Tibial nerve (tissue), 4 donors: ENCODE measurements at regions not wholly inside any gene's neighbourhood (a gene's known extent, or its start where the extent isn't known, plus 50 kb on each side); places are given as distances from the start of the nearest gene placed in this dataset.

Source experiments
- DNase-seq, 2 donors: peaks; one replicate each; pipeline ENCODE4 v3.0.0-alpha.2; 2019; ENCODE audit warnings: low spot score in 2 of 2
- H3K27ac ChIP-seq, 4 donors: fragments of 200-600 bp; sonication (generic) in 3 of 4; one replicate each; pipeline ENCODE4 v1.5.1; 2017 to 2019; ENCODE audit warnings: mild to moderate bottlenecking in 1 of 4
- H3K27me3 ChIP-seq, 2 donors: fragments of 200-600 bp; sonication (generic) in 1 of 2; one replicate each; pipeline versions ENCODE4 v1.5.1 to v1.6.0; 2017 to 2019
- H3K36me3 ChIP-seq, 3 donors: fragments of 200-600 bp; sonication (generic); one replicate each; pipeline ENCODE4 v1.5.1; 2018 to 2019
- H3K4me1 ChIP-seq, 4 donors: fragments of 200-600 bp; sonication (generic) in 3 of 4; one replicate each; pipeline ENCODE4 v1.5.1; 2017 to 2019
- H3K4me3 ChIP-seq, 4 donors: fragments of 200-600 bp; sonication (generic) in 3 of 4; one replicate each; pipeline ENCODE4 v1.5.1; 2017 to 2019; ENCODE audit warnings: mild to moderate bottlenecking in 1 of 4, moderate library complexity in 1 of 4
- H3K9me3 ChIP-seq, 4 donors: fragments of 200-600 bp; sonication (generic) in 3 of 4; one replicate each; pipeline ENCODE4 v1.5.1; 2017 to 2019
- EP300 ChIP-seq, 2 donors: sonication (generic); formaldehyde crosslinking; IDR thresholded peaks; one replicate each; pipeline ENCODE4 v1.6.1; 2017; ENCODE audit warnings: antibody characterized with exemption in 2 of 2, mild to moderate bottlenecking in 1 of 2
- POLR2A ChIP-seq, 2 donors: fragments of 450-650 bp; IDR thresholded peaks; one replicate each; pipeline ENCODE4 v1.6.1; 2017; ENCODE audit warnings: antibody characterized with exemption in 2 of 2, mild to moderate bottlenecking in 2 of 2, moderate library complexity in 2 of 2
- WGBS, 2 donors: methylation state at CpG; one replicate each; pipeline ENCODE4 v1.1.5; 2018; 5-methylcytosine and 5-hydroxymethylcytosine counted together
- TF ChIP-seq, protein P1 (sequence below), 5 experiments: fragments of 200-600 bp in 3 of 5; fragments of 450-650 bp in 2 of 5; sonication (generic) in 3 of 5; IDR thresholded peaks; one replicate each; pipeline ENCODE4 v1.5.1; 2016 to 2019; ENCODE audit warnings: antibody characterized with exemption in 5 of 5, mild to moderate bottlenecking in 3 of 5, moderate library complexity in 2 of 5

DNA sequence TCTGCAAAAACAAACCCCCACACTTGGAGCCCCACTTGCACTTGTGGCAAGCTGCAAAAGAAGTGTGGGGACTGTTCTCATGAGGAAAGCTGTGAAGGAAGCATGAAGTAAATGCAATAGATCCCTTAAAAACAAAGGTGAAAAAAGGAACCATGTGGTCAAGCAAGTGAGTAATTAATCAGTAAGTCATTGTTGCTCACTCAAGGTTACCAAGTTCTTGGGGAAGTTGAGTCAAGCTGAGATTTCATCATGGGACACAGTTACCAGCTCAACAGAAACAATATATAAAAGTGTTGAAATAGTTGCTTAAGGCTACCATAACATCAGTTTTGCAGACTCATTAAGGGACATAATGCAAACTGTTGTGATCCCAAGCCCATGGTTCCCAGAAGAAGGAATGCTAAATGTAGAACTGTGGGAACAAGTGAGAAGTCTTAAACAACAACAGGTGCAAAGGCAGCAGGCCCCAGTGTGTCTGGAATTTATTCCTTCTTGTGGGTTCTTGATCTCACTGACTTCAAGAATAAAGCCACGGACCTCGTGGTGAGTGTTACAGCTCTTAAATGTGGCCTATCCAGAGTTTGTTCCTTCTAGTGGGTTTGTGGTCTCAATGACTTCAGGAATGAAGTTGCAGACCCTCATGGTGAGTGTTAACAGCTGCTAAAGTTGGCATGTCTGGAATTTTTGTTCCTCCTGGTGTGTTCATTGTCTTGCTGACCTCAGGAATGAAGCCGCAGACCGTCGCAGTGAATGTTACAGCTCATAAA is 336.3 kb upstream of the RBMY1B start:
- 95% methylated on average over 5 of the region's 5 CpGs; no CpG with 5 or more reads in 1 of the 2 donors for WGBS, 2 donors
- H3K36me3 ChIP-seq, result no peaks in the 10 kb centered on the region
- no peak for TF ChIP-seq EP300 (IDR thresholded peaks at IDR 0.05)
- TF ChIP-seq, protein P1, sequence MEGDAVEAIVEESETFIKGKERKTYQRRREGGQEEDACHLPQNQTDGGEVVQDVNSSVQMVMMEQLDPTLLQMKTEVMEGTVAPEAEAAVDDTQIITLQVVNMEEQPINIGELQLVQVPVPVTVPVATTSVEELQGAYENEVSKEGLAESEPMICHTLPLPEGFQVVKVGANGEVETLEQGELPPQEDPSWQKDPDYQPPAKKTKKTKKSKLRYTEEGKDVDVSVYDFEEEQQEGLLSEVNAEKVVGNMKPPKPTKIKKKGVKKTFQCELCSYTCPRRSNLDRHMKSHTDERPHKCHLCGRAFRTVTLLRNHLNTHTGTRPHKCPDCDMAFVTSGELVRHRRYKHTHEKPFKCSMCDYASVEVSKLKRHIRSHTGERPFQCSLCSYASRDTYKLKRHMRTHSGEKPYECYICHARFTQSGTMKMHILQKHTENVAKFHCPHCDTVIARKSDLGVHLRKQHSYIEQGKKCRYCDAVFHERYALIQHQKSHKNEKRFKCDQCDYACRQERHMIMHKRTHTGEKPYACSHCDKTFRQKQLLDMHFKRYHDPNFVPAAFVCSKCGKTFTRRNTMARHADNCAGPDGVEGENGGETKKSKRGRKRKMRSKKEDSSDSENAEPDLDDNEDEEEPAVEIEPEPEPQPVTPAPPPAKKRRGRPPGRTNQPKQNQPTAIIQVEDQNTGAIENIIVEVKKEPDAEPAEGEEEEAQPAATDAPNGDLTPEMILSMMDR (IDR thresholded peaks at IDR 0.05), result no peak
- TF ChIP-seq POLR2A (IDR thresholded peaks at IDR 0.05), result no peak

DNA sequence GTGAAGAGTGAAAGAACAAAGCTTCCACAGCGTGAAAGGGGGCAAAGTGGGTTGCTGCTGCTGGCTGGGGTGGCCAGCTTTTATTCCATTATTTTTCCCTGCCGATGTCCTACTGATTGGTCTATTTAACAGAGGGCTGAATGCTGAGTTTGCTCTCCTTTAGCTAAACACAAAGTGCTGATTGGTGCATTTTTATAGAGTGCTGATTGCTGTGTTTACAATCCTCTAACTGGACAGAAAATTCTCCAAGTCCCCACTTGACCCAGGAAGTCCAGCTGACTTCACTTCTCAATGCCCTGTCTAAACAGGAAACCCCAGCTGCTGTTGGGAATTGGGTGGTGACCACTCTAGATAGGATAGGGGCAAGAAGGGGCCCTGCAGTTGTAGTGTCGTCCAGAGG is 335.6 kb upstream of the RBMY1B start:
- WGBS, 2 donors, result 37% methylated on average over 3 of the region's 3 CpGs; no CpG with 5 or more reads in 1 of the 2 donors
- no peaks in the 10 kb centered on the region for H3K9me3 ChIP-seq
- no peak overlapping the region for H3K27ac ChIP-seq
- TF ChIP-seq EP300 (IDR thresholded peaks at IDR 0.05) (no peak), POLR2A (IDR thresholded peaks at IDR 0.05) (no peak)
- TF ChIP-seq, protein P1 (IDR thresholded peaks at IDR 0.05), result no peak
- no peak overlapping the region for H3K4me3 ChIP-seq
- H3K27me3 ChIP-seq, result no peaks in the 10 kb centered on the region
- H3K4me1 ChIP-seq, result no peaks in the 10 kb centered on the region
- DNase-seq, result no peak
- H3K36me3 ChIP-seq, result no peaks in the 10 kb centered on the region

More for the DNA sequence above, 336.3 kb upstream of the RBMY1B start:
- no peak overlapping the region for H3K4me3 ChIP-seq
- DNase-seq, result no peak
- no peaks in the 10 kb centered on the region for H3K4me1 ChIP-seq
- no peaks in the 10 kb centered on the region for H3K9me3 ChIP-seq
- H3K27ac ChIP-seq, result no peak overlapping the region
- no peaks in the 10 kb centered on the region for H3K27me3 ChIP-seq

DNA sequence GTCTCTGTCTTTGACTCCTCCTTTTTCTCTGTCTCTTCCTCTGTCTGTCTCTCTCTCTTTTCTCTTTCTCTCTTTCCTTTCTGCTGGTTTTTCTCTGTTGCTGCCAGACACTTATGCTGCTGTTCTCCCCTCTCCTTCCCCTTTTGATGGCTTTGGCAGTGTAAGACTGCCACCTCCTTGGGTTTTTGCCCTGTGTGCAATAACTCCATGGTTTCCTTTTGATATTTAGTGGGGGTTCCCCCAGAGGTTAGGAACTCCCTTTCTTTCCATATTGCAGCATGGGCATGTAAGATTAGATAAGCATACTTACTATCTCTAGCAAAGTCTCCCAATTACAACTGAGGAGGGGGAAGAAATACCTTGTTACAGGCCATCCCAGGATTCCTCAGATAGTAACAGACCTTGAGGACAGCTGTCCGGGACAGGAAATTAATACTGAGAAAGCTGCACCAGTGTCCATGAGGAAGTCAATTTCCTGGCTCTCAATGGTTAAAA is 333.8 kb upstream of the RBMY1B start:
- no peak for DNase-seq
- WGBS, 2 donors, result 60% methylated on average over 1 of the region's 1 CpG; no CpG with 5 or more reads in 1 of the 2 donors
- Histone ChIP-seq H3K9me3 (no peaks in the 10 kb centered on the region), H3K4me1 (no peaks in the 10 kb centered on the region), H3K4me3 (no peak overlapping the region), H3K27me3 (no peaks in the 10 kb centered on the region), H3K36me3 (no peaks in the 10 kb centered on the region), H3K27ac (no peak overlapping the region)
- TF ChIP-seq, protein P1 (IDR thresholded peaks at IDR 0.05), result no peak
- TF ChIP-seq POLR2A (IDR thresholded peaks at IDR 0.05) (no peak), EP300 (IDR thresholded peaks at IDR 0.05) (no peak)

DNA sequence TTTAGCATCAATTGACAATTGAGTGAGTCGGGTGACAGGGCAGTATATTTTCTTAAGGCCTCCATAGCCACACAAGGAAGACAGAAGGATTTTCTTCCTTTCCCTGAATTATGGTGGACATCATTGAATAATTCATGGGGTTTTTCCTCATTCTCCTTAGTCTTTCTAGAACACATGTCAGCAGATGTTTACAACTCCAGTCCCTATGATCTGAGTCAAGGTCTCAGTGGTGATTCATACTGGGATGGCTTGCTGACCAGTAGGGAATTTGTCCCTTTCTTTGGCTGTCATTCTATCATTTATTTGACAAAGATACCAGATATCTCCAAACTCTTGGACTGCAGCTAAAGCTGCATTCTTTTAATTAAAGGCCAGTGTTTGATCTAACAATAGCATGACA is 332.9 kb upstream of the RBMY1B start:
- Histone ChIP-seq H3K27ac (no peak overlapping the region), H3K36me3 (no peaks in the 10 kb centered on the region), H3K27me3 (no peaks in the 10 kb centered on the region), H3K4me3 (no peak overlapping the region), H3K4me1 (no peaks in the 10 kb centered on the region), H3K9me3 (no peaks in the 10 kb centered on the region)
- DNase-seq, result no peak
- TF ChIP-seq EP300 (IDR thresholded peaks at IDR 0.05), result no peak
- no peak for TF ChIP-seq POLR2A (IDR thresholded peaks at IDR 0.05)
- 69% methylated on average over 1 of the region's 1 CpG; no CpG with 5 or more reads in 1 of the 2 donors for WGBS, 2 donors

DNA sequence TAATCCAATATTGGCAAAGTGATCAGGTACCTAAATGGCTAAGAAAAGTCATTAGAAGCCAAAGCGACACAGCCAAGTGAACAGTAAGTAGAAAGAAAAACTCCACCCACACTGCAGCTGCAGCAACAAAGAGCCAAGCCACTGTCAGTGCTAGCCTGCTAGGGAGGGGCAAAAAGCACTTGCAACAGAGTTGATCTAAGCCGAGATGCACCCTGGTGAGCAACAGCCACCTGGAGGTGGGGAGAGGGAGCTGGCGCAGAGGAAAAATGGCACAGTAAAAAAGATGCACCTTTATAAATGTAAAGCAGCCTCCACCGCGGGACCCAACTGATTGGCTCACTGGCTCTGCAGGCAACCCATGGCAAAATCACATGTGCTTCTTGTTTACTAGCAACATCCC is 330.2 kb upstream of the RBMY1B start:
- no peaks in the 10 kb centered on the region for H3K36me3 ChIP-seq
- H3K9me3 ChIP-seq, result no peaks in the 10 kb centered on the region
- TF ChIP-seq, protein P1 (IDR thresholded peaks at IDR 0.05), result no peak
- no peak for TF ChIP-seq POLR2A (IDR thresholded peaks at IDR 0.05)
- TF ChIP-seq EP300 (IDR thresholded peaks at IDR 0.05), result no peak
- H3K4me1 ChIP-seq, result no peaks in the 10 kb centered on the region
- DNase-seq, result no peak
- no peaks in the 10 kb centered on the region for H3K27me3 ChIP-seq
- H3K4me3 ChIP-seq, result no peak overlapping the region
- 73% methylated on average over 5 of the region's 5 CpGs; no CpG with 5 or more reads in 1 of the 2 donors for WGBS, 2 donors
- no peak overlapping the region for H3K27ac ChIP-seq
